Naive thymus-derived CD4-positive, alpha-beta T cell (primary cell): ENCODE measurements at regions not wholly inside any gene's neighbourhood (a gene's known extent, or its start where the extent isn't known, plus 50 kb on each side); places are given as distances from the start of the nearest gene placed in this dataset.

Source experiments
- ATAC-seq: fragments of 150-1000 bp; cut with Tn5 transposase; 2 replicates; pipeline ENCODE4 v1.10.0; 2021; ENCODE audit warnings: mild to moderate bottlenecking, moderate library complexity
- CTCF ChIA-PET: fragments of 350-600 bp; sonication (Branson Sonifier 250); formaldehyde crosslinking; loops from one replicate; lab custom pipeline; 2021; ENCODE audit warnings: antibody characterized with exemption; lab: Charles Lee
- POLR2A ChIA-PET: fragments of 350-600 bp; sonication (Branson Sonifier 250); formaldehyde crosslinking; loops from one replicate; lab custom pipeline; 2021; ENCODE audit warnings: antibody characterized with exemption, inconsistent platforms; lab: Charles Lee
- DNase-seq, 9 donors: peaks; one replicate each; pipeline versions ENCODE4 v3.0.0 to v3.0.0-alpha.2; 2020 to 2022; ENCODE audit warnings: mixed read lengths in 1 of 9
- H3K27ac ChIP-seq: one replicate; pipeline ENCODE4 v1.7.0; 2013; ENCODE audit warnings: mild to moderate bottlenecking, low read depth, low read length, moderate library complexity
- H3K27me3 ChIP-seq, 2 donors: one replicate each; pipeline ENCODE4 v1.7.0; 2013; ENCODE audit warnings: low read length in 2 of 2, mild to moderate bottlenecking in 2 of 2, moderate library complexity in 2 of 2; ENCODE audit not compliant: control insufficient read depth in 2 of 2, insufficient read depth in 2 of 2
- H3K36me3 ChIP-seq, 3 experiments: 1 replicate in 2 of 3; 2 replicates in 1 of 3; pipeline ENCODE4 v1.7.0; 2013; ENCODE audit warnings: low read length in 3 of 3, mild to moderate bottlenecking in 3 of 3, moderate library complexity in 1 of 3; ENCODE audit not compliant: insufficient read depth in 3 of 3, control insufficient read depth in 2 of 3
- H3K4me1 ChIP-seq, 2 donors: one replicate each; pipeline ENCODE4 v1.7.0; 2013; ENCODE audit warnings: low read length in 2 of 2, mild to moderate bottlenecking in 2 of 2, moderate library complexity in 1 of 2; ENCODE audit not compliant: control insufficient read depth in 2 of 2, insufficient read depth in 2 of 2
- H3K4me3 ChIP-seq: 2 replicates; pipeline ENCODE4 v1.7.0; 2013; ENCODE audit warnings: mild to moderate bottlenecking, low read length
- H3K9me3 ChIP-seq, 3 experiments: 1 replicate in 2 of 3; 2 replicates in 1 of 3; pipeline ENCODE4 v1.7.0; 2013; ENCODE audit warnings: low read length in 3 of 3; ENCODE audit not compliant: control insufficient read depth in 2 of 3
- H3K27ac Mint-ChIP-seq, 9 donors: one replicate each; pipeline ENCODE4 v1.8.0; 2020 to 2022; ENCODE audit warnings: mixed read lengths in 9 of 9, mild to moderate bottlenecking in 8 of 9, moderate library complexity in 5 of 9, inconsistent platforms in 2 of 9
- H3K27me3 Mint-ChIP-seq, 5 donors: one replicate each; pipeline ENCODE4 v1.8.0; 2021 to 2022; ENCODE audit warnings: mixed read lengths in 5 of 5, mild to moderate bottlenecking in 1 of 5
- H3K36me3 Mint-ChIP-seq, 5 donors: one replicate each; pipeline ENCODE4 v1.8.0; 2020 to 2022; ENCODE audit warnings: mixed read lengths in 5 of 5, mild to moderate bottlenecking in 3 of 5, inconsistent platforms in 1 of 5
- H3K4me1 Mint-ChIP-seq, 7 donors: one replicate each; pipeline ENCODE4 v1.8.0; 2020 to 2022; ENCODE audit warnings: mixed read lengths in 7 of 7, mild to moderate bottlenecking in 3 of 7, inconsistent platforms in 1 of 7
- H3K4me3 Mint-ChIP-seq, 10 donors: one replicate each; pipeline ENCODE4 v1.8.0; 2020 to 2022; ENCODE audit warnings: mild to moderate bottlenecking in 10 of 10, mixed read lengths in 10 of 10, moderate library complexity in 6 of 10, inconsistent platforms in 2 of 10
- H3K9me3 Mint-ChIP-seq, 11 donors: one replicate each; pipeline ENCODE4 v1.8.0; 2020 to 2022; ENCODE audit warnings: mixed read lengths in 11 of 11, mild to moderate bottlenecking in 4 of 11, inconsistent platforms in 1 of 11, moderate library complexity in 1 of 11
- intact Hi-C, 2 donors: fragments of 100-400 bp; cut with micrococcal nuclease; formaldehyde crosslinking; loops; one replicate each; pipeline ENCODE4 v1.15.1; 2023

GRCh38 chr17:72346306-72346705, 225.5 kb downstream of the SOX9 start:
- peaks cover 0 to 11% (median 3%) of the 10 kb centered on the region in 11 donors for H3K9me3 Mint-ChIP-seq
- no peak overlapping the region for H3K4me3 ChIP-seq
- H3K27me3 ChIP-seq = no peaks in the 10 kb centered on the region
- H3K27ac Mint-ChIP-seq = no peak overlapping the region
- H3K27ac ChIP-seq = no peak overlapping the region
- H3K36me3 ChIP-seq = no peaks in the 10 kb centered on the region
- H3K27me3 Mint-ChIP-seq = peaks cover 0 to 15% (median 0%) of the 10 kb centered on the region in 5 donors
- H3K4me1 ChIP-seq = no peaks in the 10 kb centered on the region
- H3K9me3 ChIP-seq = no peaks in the 10 kb centered on the region
- intact Hi-C loops = no loop called here
- H3K36me3 Mint-ChIP-seq = no peaks in the 10 kb centered on the region
- DNase-seq = no peak
- no peak overlapping the region for H3K4me3 Mint-ChIP-seq
- no peak for ATAC-seq
- ChIA-PET POLR2A (no interaction called here), CTCF (no interaction called here)
- H3K4me1 Mint-ChIP-seq = no peaks in the 10 kb centered on the region

- Histone ChIP-seq H3K36me3 (no peaks in the 10 kb centered on the region), H3K9me3 (no peaks in the 10 kb centered on the region), H3K27me3 (no peaks in the 10 kb centered on the region), H3K27ac (no peak overlapping the region), H3K4me1 (no peaks in the 10 kb centered on the region), H3K4me3 (no peak overlapping the region)
- peaks cover 0 to 26% (median 0%) of the 10 kb centered on the region in 5 donors for H3K27me3 Mint-ChIP-seq
- DNase-seq (no peak), ATAC-seq (no peak)
- H3K4me3 Mint-ChIP-seq = no peak overlapping the region
- no peaks in the 10 kb centered on the region for H3K4me1 Mint-ChIP-seq
- no peaks in the 10 kb centered on the region for H3K36me3 Mint-ChIP-seq
- POLR2A ChIA-PET = no interaction called here
- H3K9me3 Mint-ChIP-seq = peaks cover 0 to 22% (median 6%) of the 10 kb centered on the region in 11 donors
- H3K27ac Mint-ChIP-seq = no peak overlapping the region
- intact Hi-C loops = no loop called here
- CTCF ChIA-PET = no interaction called here
These were observed 228.2 kb downstream of the SOX9 start for GRCh38 chr17:72349011-72349410.

DNA sequence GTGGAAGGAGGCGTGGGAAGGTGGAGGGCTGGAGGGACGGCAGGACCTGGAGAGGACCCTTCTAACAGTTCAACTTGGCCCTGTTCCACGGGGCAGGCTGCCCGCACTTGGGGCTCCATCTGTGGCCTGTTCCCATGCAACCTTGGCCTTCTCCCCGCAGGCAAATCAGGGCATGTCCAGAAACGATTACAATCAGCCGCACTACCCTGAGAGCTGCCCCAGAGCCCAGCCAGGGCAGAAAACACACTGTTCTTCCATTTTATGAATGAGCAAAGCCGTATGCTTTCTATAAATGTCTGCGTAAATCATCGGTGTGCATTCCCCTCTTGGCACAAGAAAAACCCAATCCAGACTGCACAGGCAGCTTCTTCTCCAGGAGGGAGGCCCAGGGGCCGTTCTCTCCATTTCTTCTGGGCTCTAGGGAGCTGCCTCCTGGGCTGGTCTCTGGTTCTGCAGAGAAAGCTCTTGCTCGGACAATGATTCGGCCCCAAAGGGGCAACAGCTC, 228.7 kb downstream of the SOX9 start:
- Histone ChIP-seq H3K4me3 (no peak overlapping the region), H3K27ac (no peak overlapping the region), H3K27me3 (no peaks in the 10 kb centered on the region), H3K36me3 (no peaks in the 10 kb centered on the region), H3K9me3 (no peaks in the 10 kb centered on the region), H3K4me1 (no peaks in the 10 kb centered on the region)
- H3K27ac Mint-ChIP-seq = no peak overlapping the region
- POLR2A ChIA-PET = no interaction called here
- DNase-seq = no peak
- intact Hi-C loops = no loop called here
- CTCF ChIA-PET = no interaction called here
- H3K27me3 Mint-ChIP-seq = peaks cover 0 to 28% (median 0%) of the 10 kb centered on the region in 5 donors
- no peak overlapping the region for H3K4me3 Mint-ChIP-seq
- no peaks in the 10 kb centered on the region for H3K36me3 Mint-ChIP-seq
- H3K4me1 Mint-ChIP-seq = no peaks in the 10 kb centered on the region
- peaks cover 0 to 24% (median 4%) of the 10 kb centered on the region in 11 donors for H3K9me3 Mint-ChIP-seq
- ATAC-seq = no peak

- Histone ChIP-seq H3K36me3 (no peaks in the 10 kb centered on the region), H3K4me1 (no peaks in the 10 kb centered on the region), H3K9me3 (no peaks in the 10 kb centered on the region), H3K4me3 (no peak overlapping the region), H3K27ac (no peak overlapping the region), H3K27me3 (no peaks in the 10 kb centered on the region)
- no peaks in the 10 kb centered on the region for H3K36me3 Mint-ChIP-seq
- H3K27me3 Mint-ChIP-seq = peaks cover 0 to 28% (median 0%) of the 10 kb centered on the region in 5 donors
- H3K4me1 Mint-ChIP-seq = no peaks in the 10 kb centered on the region
- ChIA-PET POLR2A (no interaction called here), CTCF (no interaction called here)
- H3K4me3 Mint-ChIP-seq = no peak overlapping the region
- DNase-seq (no peak), ATAC-seq (no peak)
- H3K27ac Mint-ChIP-seq = no peak overlapping the region
- intact Hi-C loops = no loop called here
- peaks cover 0 to 24% (median 4%) of the 10 kb centered on the region in 11 donors for H3K9me3 Mint-ChIP-seq
These were observed 229.3 kb downstream of the SOX9 start for GRCh38 chr17:72350073-72350472.

- intact Hi-C loops = no loop called here
These were observed 230.5 kb downstream of the SOX9 start for GRCh38 chr17:72351365-72351764.

DNA sequence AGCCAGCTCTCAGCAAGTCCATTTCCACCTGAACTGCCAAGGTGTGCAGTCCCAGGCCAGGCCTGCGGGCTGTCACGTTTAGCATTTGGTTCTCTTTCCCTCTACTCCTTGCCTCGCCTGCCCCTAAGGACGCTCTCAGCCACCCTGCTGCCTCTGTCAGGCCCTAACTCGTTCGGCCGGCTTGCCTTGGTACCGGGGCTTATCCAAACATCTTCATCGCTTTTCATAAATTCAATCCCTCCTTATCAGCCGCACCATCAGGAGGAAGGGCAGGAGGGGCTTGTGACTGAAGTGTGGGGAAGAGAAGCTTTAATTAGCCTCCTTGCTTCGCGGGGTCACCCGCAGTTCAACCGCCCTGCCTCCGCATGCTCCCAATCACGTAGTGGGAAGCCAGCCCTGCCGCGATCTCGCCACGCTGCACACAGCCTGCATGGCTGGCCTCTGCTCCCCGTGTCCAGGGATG, 231.1 kb downstream of the SOX9 start:
- ATAC-seq (no peak), DNase-seq (no peak)
- Histone ChIP-seq H3K27me3 (no peaks in the 10 kb centered on the region), H3K27ac (no peak overlapping the region), H3K4me3 (no peak overlapping the region), H3K9me3 (no peaks in the 10 kb centered on the region), H3K4me1 (no peaks in the 10 kb centered on the region), H3K36me3 (no peaks in the 10 kb centered on the region)
- peaks cover 0 to 25% (median 9%) of the 10 kb centered on the region in 11 donors for H3K9me3 Mint-ChIP-seq
- intact Hi-C loops = no loop called here
- H3K27ac Mint-ChIP-seq = no peak overlapping the region
- H3K36me3 Mint-ChIP-seq = no peaks in the 10 kb centered on the region
- POLR2A ChIA-PET = no interaction called here
- H3K4me1 Mint-ChIP-seq = no peaks in the 10 kb centered on the region
- no peak overlapping the region for H3K4me3 Mint-ChIP-seq
- CTCF ChIA-PET = no interaction called here
- peaks cover 0 to 24% (median 4%) of the 10 kb centered on the region in 5 donors for H3K27me3 Mint-ChIP-seq

More at GRCh38 chr17:72351365-72351764, 230.5 kb downstream of the SOX9 start:
- Histone ChIP-seq H3K36me3 (no peaks in the 10 kb centered on the region), H3K4me1 (no peaks in the 10 kb centered on the region), H3K4me3 (no peak overlapping the region), H3K27me3 (no peaks in the 10 kb centered on the region), H3K27ac (no peak overlapping the region), H3K9me3 (no peaks in the 10 kb centered on the region)
- Mint-ChIP-seq H3K4me3 (no peak overlapping the region), H3K27ac (no peak overlapping the region), H3K4me1 (no peaks in the 10 kb centered on the region), H3K9me3 (peaks cover 0 to 25% (median 8%) of the 10 kb centered on the region in 11 donors), H3K36me3 (no peaks in the 10 kb centered on the region), H3K27me3 (peaks cover 0 to 28% (median 4%) of the 10 kb centered on the region in 5 donors)
- CTCF ChIA-PET = no interaction called here
- ATAC-seq = no peak
- DNase-seq = no peak
- POLR2A ChIA-PET = no interaction called here

DNA sequence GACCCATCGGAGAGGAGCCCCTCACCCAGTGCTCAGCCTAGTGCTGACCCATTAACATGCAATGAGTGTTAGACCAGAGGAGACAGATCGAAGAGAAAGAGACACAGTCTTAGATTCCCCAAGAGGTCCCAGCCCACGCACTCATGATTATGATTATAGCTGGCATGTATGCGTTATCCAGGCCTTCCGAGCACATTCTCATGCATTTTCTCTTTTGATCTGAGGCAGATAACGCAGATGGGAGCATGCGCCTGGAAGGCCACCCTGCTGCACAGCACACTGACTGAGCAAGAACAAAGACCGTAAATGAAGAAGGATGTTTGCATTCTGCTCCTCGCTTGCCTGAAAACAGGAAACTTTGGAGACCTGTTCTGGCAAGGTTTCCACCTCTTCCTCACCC, 232.7 kb downstream of the SOX9 start:
- no peak overlapping the region for H3K4me3 Mint-ChIP-seq
- H3K9me3 Mint-ChIP-seq = peaks cover 2 to 35% (median 10%) of the 10 kb centered on the region in 11 donors
- no peaks in the 10 kb centered on the region for H3K36me3 Mint-ChIP-seq
- DNase-seq = no peak
- POLR2A ChIA-PET = no interaction called here
- no peaks in the 10 kb centered on the region for H3K4me1 Mint-ChIP-seq
- peaks cover 0 to 30% (median 0%) of the 10 kb centered on the region in 5 donors for H3K27me3 Mint-ChIP-seq
- H3K9me3 ChIP-seq = no peaks in the 10 kb centered on the region
- CTCF ChIA-PET = no interaction called here
- H3K27me3 ChIP-seq = no peaks in the 10 kb centered on the region
- intact Hi-C loops = no loop called here
- no peaks in the 10 kb centered on the region for H3K4me1 ChIP-seq
- H3K27ac Mint-ChIP-seq = no peak overlapping the region
- no peaks in the 10 kb centered on the region for H3K36me3 ChIP-seq
- no peak for ATAC-seq
- no peak overlapping the region for H3K4me3 ChIP-seq
- no peak overlapping the region for H3K27ac ChIP-seq
